SK-N-SH treated with all-trans-retinoic acid at 6 μM for 48 hours (cell line): ENCODE measurements at regions not wholly inside any gene's neighbourhood (a gene's known extent, or its start where the extent isn't known, plus 50 kb on each side); places are given as distances from the start of the nearest gene placed in this dataset.
"Not testable (repeated sequence)": the region's sequence is repeated elsewhere in the genome, so short reads cannot be mapped to it uniquely, and the experiment has no call there.

Experiments
- ATAC-seq: fragments of 200-7000 bp; cut with Tn5 transposase; 3 replicates; pipeline ENCODE4 v1.9.1; 2020; ENCODE audit warnings: mild to moderate bottlenecking, moderate library complexity
- ARNTL ChIP-seq: fragments of 450-650 bp; formaldehyde crosslinking; IDR thresholded peaks from 2 replicates; pipeline ENCODE4 v1.5.0; 2020; ENCODE audit warnings: low read depth, mild to moderate bottlenecking, moderate library complexity, borderline replicate concordance
- BACH2 ChIP-seq: fragments of 250-450 bp; sonication (Bioruptor Pico); IDR thresholded peaks from 2 replicates; pipeline ENCODE4 v1.9.0; 2021; ENCODE audit warnings: mild to moderate bottlenecking, borderline replicate concordance
- CREB5 ChIP-seq: fragments of 250-450 bp; sonication (Bioruptor Pico); IDR thresholded peaks from 2 replicates; pipeline ENCODE4 v1.5.1; 2020; ENCODE audit warnings: low read depth, mild to moderate bottlenecking, moderate library complexity
- CSDC2 ChIP-seq: fragments of 250-450 bp; sonication (Bioruptor Pico); IDR thresholded peaks from 2 replicates; pipeline ENCODE4 v1.5.0; 2020; ENCODE audit warnings: mild to moderate bottlenecking, moderate library complexity
- CSRNP3 ChIP-seq: fragments of 250-450 bp; sonication (Bioruptor Pico); IDR thresholded peaks from 2 replicates; pipeline ENCODE4 v1.5.1; 2021; ENCODE audit warnings: mild to moderate bottlenecking, moderate library complexity
- ESRRG ChIP-seq: fragments of 250-450 bp; sonication (Bioruptor Pico); IDR thresholded peaks from 2 replicates; pipeline ENCODE4 v1.6.1; 2021; ENCODE audit warnings: mild to moderate bottlenecking
- GLIS3 ChIP-seq: fragments of 250-450 bp; sonication (Bioruptor Pico); IDR thresholded peaks from 2 replicates; pipeline ENCODE4 v1.5.0; 2020; ENCODE audit warnings: mild to moderate bottlenecking, moderate library complexity
- ISL1 ChIP-seq: fragments of 250-450 bp; sonication (Bioruptor Pico); IDR thresholded peaks from 2 replicates; pipeline ENCODE4 v2.1.2; 2022; ENCODE audit warnings: mild to moderate bottlenecking, moderate library complexity
- OSR1 ChIP-seq: fragments of 250-450 bp; sonication (Bioruptor Pico); IDR thresholded peaks from 2 replicates; pipeline ENCODE4 v1.8.0; 2022; ENCODE audit warnings: moderate library complexity, mild to moderate bottlenecking, inconsistent platforms
- PATZ1 ChIP-seq: fragments of 250-450 bp; sonication (Bioruptor Pico); IDR thresholded peaks from 2 replicates; pipeline ENCODE4 v1.8.0; 2020; ENCODE audit warnings: mild to moderate bottlenecking, moderate library complexity, borderline replicate concordance
- POU6F1 ChIP-seq: fragments of 250-450 bp; sonication (Bioruptor Pico); IDR thresholded peaks from 2 replicates; pipeline ENCODE4 v1.8.0; 2021; ENCODE audit warnings: low read depth, mild to moderate bottlenecking, moderate library complexity, borderline replicate concordance
- PPARA ChIP-seq: fragments of 250-450 bp; sonication (Bioruptor Pico); IDR thresholded peaks from 2 replicates; pipeline ENCODE4 v1.5.0; 2020; ENCODE audit warnings: mild to moderate bottlenecking, borderline replicate concordance
- RARB ChIP-seq: fragments of 250-450 bp; sonication (Bioruptor Pico); IDR thresholded peaks from 2 replicates; pipeline ENCODE4 v1.8.0; 2021; ENCODE audit warnings: mild to moderate bottlenecking, moderate library complexity
- SNAI2 ChIP-seq: fragments of 250-450 bp; sonication (Bioruptor Pico); IDR thresholded peaks from 2 replicates; pipeline ENCODE4 v1.5.0; 2020; ENCODE audit warnings: mild to moderate bottlenecking, moderate library complexity
- TCF4 ChIP-seq: fragments of 250-450 bp; sonication (Bioruptor Pico); IDR thresholded peaks from 2 replicates; pipeline ENCODE4 v1.8.0; 2021; ENCODE audit warnings: mild to moderate bottlenecking, moderate library complexity, borderline replicate concordance
- TOX ChIP-seq: fragments of 250-450 bp; sonication (Bioruptor Pico); IDR thresholded peaks from 2 replicates; pipeline ENCODE4 v1.8.0; 2021; ENCODE audit warnings: mild to moderate bottlenecking, moderate library complexity, borderline replicate concordance
- TSHZ2 ChIP-seq: fragments of 250-450 bp; sonication (Bioruptor Pico); IDR thresholded peaks from 2 replicates; pipeline ENCODE4 v1.5.0; 2020; ENCODE audit warnings: mild to moderate bottlenecking, moderate library complexity
- ZC3H10 ChIP-seq: fragments of 250-450 bp; sonication (Bioruptor Pico); IDR thresholded peaks from 2 replicates; pipeline ENCODE4 v1.5.1; 2021; ENCODE audit warnings: mild to moderate bottlenecking, moderate library complexity
- ZFP3 ChIP-seq: fragments of 250-450 bp; sonication (Bioruptor Pico); IDR thresholded peaks from 2 replicates; pipeline ENCODE4 v1.5.0; 2020; ENCODE audit warnings: mild to moderate bottlenecking, moderate library complexity
- ZFP30 ChIP-seq: fragments of 450-650 bp; formaldehyde crosslinking; IDR thresholded peaks from 2 replicates; pipeline ENCODE4 v1.5.0; 2022; ENCODE audit warnings: mild to moderate bottlenecking, moderate library complexity
- ZNF565 ChIP-seq: fragments of 450-650 bp; formaldehyde crosslinking; conservative IDR thresholded peaks from 2 replicates; pipeline ENCODE4 v1.5.0; 2020; ENCODE audit warnings: low read depth, mild to moderate bottlenecking, moderate library complexity
- ZNF70 ChIP-seq: fragments of 450-650 bp; formaldehyde crosslinking; IDR thresholded peaks from 2 replicates; pipeline ENCODE4 v1.5.0; 2020; ENCODE audit warnings: mild to moderate bottlenecking, moderate library complexity

GRCh38 chr20:43830883-43831282 is 83.8 kb upstream of the TOX2 start:
- no peak for ATAC-seq
- no peak for TF ChIP-seq TCF4 (CRISPR knock-in tag)
- TF ChIP-seq ESRRG (CRISPR knock-in tag), result no peak
- no peak for TF ChIP-seq ZNF70 (CRISPR knock-in tag)
- no peak for TF ChIP-seq RARB
- TF ChIP-seq ISL1, result no peak
- TF ChIP-seq ZC3H10 (CRISPR knock-in tag), result no peak
- no peak for TF ChIP-seq OSR1
- no peak for TF ChIP-seq ZNF565 (CRISPR knock-in tag)
- TF ChIP-seq BACH2 (CRISPR knock-in tag), result no peak

- no peak for ATAC-seq
- TF ChIP-seq ZC3H10 (CRISPR knock-in tag), result no peak
- no peak for TF ChIP-seq CSDC2 (CRISPR knock-in tag)
- TF ChIP-seq GLIS3 (CRISPR knock-in tag), result no peak
- TF ChIP-seq CSRNP3, result no peak
- TF ChIP-seq ZFP3 (CRISPR knock-in tag), result no peak
- no peak for TF ChIP-seq ZFP30 (CRISPR knock-in tag)
- TF ChIP-seq ZNF565 (CRISPR knock-in tag), result no peak
- no peak for TF ChIP-seq RARB
- TF ChIP-seq SNAI2 (CRISPR knock-in tag), result no peak
- no peak for TF ChIP-seq TOX (CRISPR knock-in tag)
- TF ChIP-seq ESRRG (CRISPR knock-in tag), result no peak
- no peak for TF ChIP-seq ARNTL (CRISPR knock-in tag)
- TF ChIP-seq ZNF70 (CRISPR knock-in tag), result no peak
- TF ChIP-seq POU6F1 (CRISPR knock-in tag), result no peak
- no peak for TF ChIP-seq PPARA (CRISPR knock-in tag)
Observed at GRCh38 chr20:43829951-43830690, 84.5 kb upstream of the TOX2 start.

- TF ChIP-seq ARNTL (CRISPR knock-in tag) (no peak), CSRNP3 (no peak), TSHZ2 (CRISPR knock-in tag) (no peak), CREB5 (CRISPR knock-in tag) (no peak), ZFP30 (CRISPR knock-in tag) (no peak), RARB (no peak), ZFP3 (CRISPR knock-in tag) (no peak), OSR1 (no peak), PATZ1 (CRISPR knock-in tag) (no peak), ZNF565 (CRISPR knock-in tag) (no peak), ZC3H10 (CRISPR knock-in tag) (no peak)
- no peak for ATAC-seq
Observed at GRCh38 chr20:43827940-43828562, 86.6 kb upstream of the TOX2 start.

- not testable (repeated sequence) for ATAC-seq
Observed at GRCh38 chr20:43826943-43827342, 87.7 kb upstream of the TOX2 start.
